AG09319 (cell line): ENCODE measurements at regions not wholly inside any gene's neighbourhood (a gene's known extent, or its start where the extent isn't known, plus 50 kb on each side); places are given as distances from the start of the nearest gene placed in this dataset.

ENCODE experiments used
- DNase-seq: peaks from one replicate; pipeline ENCODE4 v3.0.0-alpha.2; 2010; ENCODE audit warnings: low read depth; ENCODE audit errors: extremely low read depth
- CTCF ChIP-seq: IDR thresholded peaks from 2 replicates; pipeline ENCODE4 v1.5.1; 2011; ENCODE audit warnings: low read depth, mild to moderate bottlenecking, inconsistent platforms, low read length, moderate library complexity

GRCh38 chr3:167913219-167913835 lies 177.8 kb downstream of the SERPINI1 start:
- DNase-seq = no peak

GRCh38 chr3:167909952-167910351 lies 174.4 kb downstream of the SERPINI1 start:
- no peak for TF ChIP-seq CTCF
- no peak for DNase-seq

More at GRCh38 chr3:167913219-167913835, 177.8 kb downstream of the SERPINI1 start:
- no peak for TF ChIP-seq CTCF

- no peak for DNase-seq
- no peak for TF ChIP-seq CTCF
Measured at GRCh38 chr3:167909504-167909896, 174.0 kb downstream of the SERPINI1 start.

GRCh38 chr3:167908746-167909503 lies 173.4 kb downstream of the SERPINI1 start:
- TF ChIP-seq CTCF = no peak
- no peak for DNase-seq

GRCh38 chr3:167908221-167908620 lies 172.7 kb downstream of the SERPINI1 start:
- no peak for TF ChIP-seq CTCF
- no peak for DNase-seq

- no peak for DNase-seq
- TF ChIP-seq CTCF = no peak
Measured at GRCh38 chr3:167901138-167901537, 165.6 kb downstream of the SERPINI1 start.

GRCh38 chr3:167899093-167899492 lies 163.6 kb downstream of the SERPINI1 start:
- no peak for DNase-seq
- TF ChIP-seq CTCF = no peak
